GM12892 (cell line): ENCODE measurements at regions not wholly inside any gene's neighbourhood (a gene's known extent, or its start where the extent isn't known, plus 50 kb on each side); places are given as distances from the start of the nearest gene placed in this dataset.

Experiments used
- POLR2A ChIP-seq: IDR thresholded peaks from 2 replicates; pipeline ENCODE4 v1.6.1; 2011; ENCODE audit warnings: low read depth, low read length, control low read depth
- POLR2AphosphoS5 ChIP-seq: IDR thresholded peaks from 2 replicates; pipeline ENCODE4 v1.6.1; 2011; ENCODE audit warnings: low read depth, low read length, control low read depth
- TAF1 ChIP-seq: IDR thresholded peaks from 2 replicates; pipeline ENCODE4 v1.6.1; 2011; ENCODE audit warnings: low read depth, mild to moderate bottlenecking, control low read depth, low read length, borderline replicate concordance

- TF ChIP-seq POLR2A: no peak
- TF ChIP-seq POLR2AphosphoS5: no peak
- no peak for TF ChIP-seq TAF1
These were observed 1293.0 kb upstream of the EPHA6 start for GRCh38 chr3:95521396-95521795.
